OCI-LY1 (cell line): ENCODE measurements at regions not wholly inside any gene's neighbourhood (a gene's known extent, or its start where the extent isn't known, plus 50 kb on each side); places are given as distances from the start of the nearest gene placed in this dataset.

Experiments used
- H2AFZ ChIP-seq: fragments of 200-600 bp; sonication (generic), shearing (Covaris generic); 2 replicates; pipeline ENCODE4 v1.6.0; 2014; ENCODE audit warnings: antibody characterized with exemption, mild to moderate bottlenecking, low read length
- H3F3A ChIP-seq: fragments of 200-600 bp; sonication (generic), shearing (Covaris generic); 2 replicates; pipeline ENCODE4 v1.6.0; 2014; ENCODE audit warnings: mild to moderate bottlenecking, antibody characterized with exemption, low read length, moderate library complexity; ENCODE audit not compliant: insufficient read depth
- H3K27ac ChIP-seq: fragments of 200-600 bp; sonication (generic); 2 replicates; pipeline ENCODE4 v1.5.1; 2014; ENCODE audit warnings: low read length, mixed run types, mild to moderate bottlenecking, low read depth; ENCODE audit not compliant: poor library complexity, severe bottlenecking
- H3K27me3 ChIP-seq: fragments of 200-600 bp; sonication (generic); 2 replicates; pipeline ENCODE4 v1.6.0; 2014; ENCODE audit warnings: antibody characterized with exemption, mild to moderate bottlenecking, low read length, moderate library complexity; ENCODE audit not compliant: insufficient read depth
- H3K36me3 ChIP-seq: fragments of 200-600 bp; sonication (generic); 2 replicates; pipeline ENCODE4 v1.6.1; 2014; ENCODE audit warnings: mild to moderate bottlenecking, antibody characterized with exemption, low read length, moderate library complexity, mixed read lengths; ENCODE audit not compliant: insufficient read depth
- H3K4me1 ChIP-seq: fragments of 200-600 bp; sonication (generic); 2 replicates; pipeline ENCODE4 v1.5.1; 2014; ENCODE audit warnings: mild to moderate bottlenecking, low read length, moderate library complexity; ENCODE audit not compliant: insufficient read depth, severe bottlenecking
- H3K4me2 ChIP-seq: fragments of 200-600 bp; sonication (generic), shearing (Covaris generic); 2 replicates; pipeline ENCODE4 v1.6.1; 2014; ENCODE audit warnings: low read length
- H3K4me3 ChIP-seq: fragments of 200-600 bp; sonication (generic); 2 replicates; pipeline ENCODE4 v1.5.1; 2014; ENCODE audit warnings: low read length, low read depth, mild to moderate bottlenecking, mixed read lengths; ENCODE audit not compliant: poor library complexity, severe bottlenecking
- H3K79me2 ChIP-seq: fragments of 200-600 bp; shearing (Covaris generic); 2 replicates; pipeline ENCODE4 v1.6.1; 2016; ENCODE audit warnings: mixed run types, low read length, mixed read lengths; ENCODE audit not compliant: insufficient read depth
- H3K9ac ChIP-seq: fragments of 200-600 bp; sonication (generic), shearing (Covaris generic); 2 replicates; pipeline ENCODE4 v1.6.1; 2014; ENCODE audit warnings: mild to moderate bottlenecking, low read length, mixed read lengths
- H3K9me2 ChIP-seq: fragments of 200-600 bp; sonication (generic), shearing (Covaris generic); 2 replicates; pipeline ENCODE4 v1.6.1; 2014; ENCODE audit warnings: low read depth, mild to moderate bottlenecking, low read length, mixed read lengths
- H3K9me3 ChIP-seq: fragments of 200-600 bp; shearing (Covaris generic); 2 replicates; pipeline ENCODE4 v1.6.1; 2014; ENCODE audit warnings: low read length, mixed read lengths
- H4K20me1 ChIP-seq: fragments of 200-600 bp; sonication (generic), shearing (Covaris generic); 2 replicates; pipeline ENCODE4 v1.6.0; 2016; ENCODE audit warnings: mild to moderate bottlenecking, low read length; ENCODE audit not compliant: insufficient read depth
- CTCF ChIP-seq: fragments of 200-600 bp; sonication (generic), shearing (Covaris generic); IDR thresholded peaks from 2 replicates; pipeline ENCODE4 v1.5.1; 2017; ENCODE audit warnings: mild to moderate bottlenecking, antibody characterized with exemption, low read length, moderate library complexity, mixed read lengths
- EZH2 ChIP-seq: fragments of 200-600 bp; sonication (generic), shearing (Covaris generic); IDR thresholded peaks from 2 replicates; pipeline ENCODE4 v1.8.0; 2017; ENCODE audit warnings: borderline replicate concordance, mixed run types, mild to moderate bottlenecking, antibody characterized with exemption, low read length, moderate library complexity, mixed read lengths

GRCh38 chr7:116120839-116121238 lies 89.5 kb upstream of the TES start:
- H3K4me1 ChIP-seq = no peaks in the 10 kb centered on the region
- TF ChIP-seq EZH2 (no peak), CTCF (no peak)
- H2AFZ ChIP-seq = no peak overlapping the region
- H3F3A ChIP-seq = no peaks in the 10 kb centered on the region
- H3K9ac ChIP-seq = no peak overlapping the region
- no peaks in the 10 kb centered on the region for H3K79me2 ChIP-seq
- H3K4me3 ChIP-seq = no peak overlapping the region
- no peaks in the 10 kb centered on the region for H3K36me3 ChIP-seq
- H4K20me1 ChIP-seq = no peaks in the 10 kb centered on the region
- H3K9me2 ChIP-seq = no peaks in the 10 kb centered on the region
- H3K27me3 ChIP-seq = no peaks in the 10 kb centered on the region
- H3K9me3 ChIP-seq = no peaks in the 10 kb centered on the region
- no peak overlapping the region for H3K4me2 ChIP-seq
- H3K27ac ChIP-seq = no peak overlapping the region

DNA sequence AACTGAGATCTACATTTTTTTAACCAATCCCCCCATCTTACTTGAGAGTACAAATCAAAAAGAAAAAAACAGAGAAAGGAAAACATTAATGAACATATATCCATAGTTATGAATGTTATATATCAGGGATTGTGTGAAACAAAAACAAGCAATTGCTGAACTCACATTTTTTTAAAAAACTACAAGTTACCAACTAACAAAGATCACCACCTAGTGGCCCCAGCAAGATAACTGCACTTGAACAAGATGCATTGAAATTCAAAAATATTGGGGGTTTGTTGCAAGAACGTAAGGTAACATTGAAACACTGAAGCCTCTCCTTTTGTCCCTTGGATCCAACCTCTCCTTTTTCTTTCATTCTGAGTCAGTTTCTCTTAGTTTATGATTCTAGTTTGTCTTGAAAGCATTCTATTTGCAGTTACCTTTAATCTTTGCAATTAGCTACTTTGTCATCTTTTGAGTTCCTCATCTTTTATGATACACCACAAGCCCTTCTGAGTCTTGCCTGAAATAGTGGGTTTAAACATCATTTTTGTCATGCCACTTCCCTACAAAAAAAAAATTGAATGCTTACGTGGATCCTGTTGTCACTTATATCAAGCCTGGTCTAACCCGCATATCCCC lies 87.3 kb upstream of the TES start:
- Histone ChIP-seq H3K27ac (no peak overlapping the region), H3K79me2 (no peaks in the 10 kb centered on the region), H3K9me3 (peaks cover 5% of the 10 kb centered on the region), H3K9ac (no peak overlapping the region), H3K27me3 (no peaks in the 10 kb centered on the region), H3K9me2 (no peaks in the 10 kb centered on the region), H3K36me3 (no peaks in the 10 kb centered on the region), H2AFZ (no peak overlapping the region), H3K4me3 (no peak overlapping the region), H3F3A (no peaks in the 10 kb centered on the region), H3K4me1 (no peaks in the 10 kb centered on the region), H3K4me2 (no peak overlapping the region), H4K20me1 (no peaks in the 10 kb centered on the region)
- TF ChIP-seq EZH2 = no peak
- peak; percentile 93 for TF ChIP-seq CTCF

- H4K20me1 ChIP-seq = no peaks in the 10 kb centered on the region
- H3K9me3 ChIP-seq = peaks cover 5% of the 10 kb centered on the region
- H3K4me1 ChIP-seq = no peaks in the 10 kb centered on the region
- H3K9me2 ChIP-seq = no peaks in the 10 kb centered on the region
- H3K27ac ChIP-seq = no peak overlapping the region
- H3K4me2 ChIP-seq = no peak overlapping the region
- H3K36me3 ChIP-seq = no peaks in the 10 kb centered on the region
- H3K27me3 ChIP-seq = no peaks in the 10 kb centered on the region
- no peaks in the 10 kb centered on the region for H3K79me2 ChIP-seq
- no peak overlapping the region for H3K4me3 ChIP-seq
- no peak for TF ChIP-seq EZH2
- no peak for TF ChIP-seq CTCF
- no peak overlapping the region for H2AFZ ChIP-seq
- H3F3A ChIP-seq = no peaks in the 10 kb centered on the region
- no peak overlapping the region for H3K9ac ChIP-seq
These were observed 82.2 kb upstream of the TES start for GRCh38 chr7:116128139-116128538.
